B cell (primary cell): ENCODE measurements at regions not wholly inside any gene's neighbourhood (a gene's known extent, or its start where the extent isn't known, plus 50 kb on each side); places are given as distances from the start of the nearest gene placed in this dataset.

Experiments
- EZH2 ChIP-seq: IDR thresholded peaks from 2 replicates; pipeline ENCODE4 v1.6.1; 2012; ENCODE audit warnings: borderline replicate concordance, low read depth, mild to moderate bottlenecking, moderate library complexity, low read length; ENCODE audit not compliant: insufficient read depth, poor library complexity, severe bottlenecking
- TF ChIP-seq, protein P1 (sequence below): fragments of 200-600 bp; IDR thresholded peaks from one replicate; pipeline ENCODE4 v1.8.0; 2022; ENCODE audit warnings: antibody characterized with exemption, mild to moderate bottlenecking

DNA sequence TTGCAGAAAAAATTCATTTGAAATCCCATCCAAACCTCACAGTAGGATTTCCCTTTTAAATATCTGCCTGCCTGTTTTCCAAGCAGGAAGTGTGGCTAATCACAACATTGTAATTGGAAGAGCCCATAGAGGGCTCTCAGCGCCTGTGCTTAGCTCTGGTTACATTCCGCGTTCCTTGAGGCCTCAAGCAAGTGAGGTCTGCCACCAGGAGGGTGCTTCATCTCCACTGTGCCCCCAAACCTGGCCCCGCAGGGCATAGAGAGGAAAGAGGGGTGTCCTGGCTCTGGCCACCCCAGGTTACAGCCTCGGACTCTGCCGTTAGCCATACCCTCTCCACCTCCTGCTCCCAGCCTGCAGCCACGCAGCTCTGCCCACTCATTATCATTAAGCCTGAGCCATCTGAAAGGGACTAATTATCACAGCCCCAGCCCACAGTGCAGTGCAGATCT, 214.8 kb downstream of the SP3 start:
- TF ChIP-seq, protein P1, sequence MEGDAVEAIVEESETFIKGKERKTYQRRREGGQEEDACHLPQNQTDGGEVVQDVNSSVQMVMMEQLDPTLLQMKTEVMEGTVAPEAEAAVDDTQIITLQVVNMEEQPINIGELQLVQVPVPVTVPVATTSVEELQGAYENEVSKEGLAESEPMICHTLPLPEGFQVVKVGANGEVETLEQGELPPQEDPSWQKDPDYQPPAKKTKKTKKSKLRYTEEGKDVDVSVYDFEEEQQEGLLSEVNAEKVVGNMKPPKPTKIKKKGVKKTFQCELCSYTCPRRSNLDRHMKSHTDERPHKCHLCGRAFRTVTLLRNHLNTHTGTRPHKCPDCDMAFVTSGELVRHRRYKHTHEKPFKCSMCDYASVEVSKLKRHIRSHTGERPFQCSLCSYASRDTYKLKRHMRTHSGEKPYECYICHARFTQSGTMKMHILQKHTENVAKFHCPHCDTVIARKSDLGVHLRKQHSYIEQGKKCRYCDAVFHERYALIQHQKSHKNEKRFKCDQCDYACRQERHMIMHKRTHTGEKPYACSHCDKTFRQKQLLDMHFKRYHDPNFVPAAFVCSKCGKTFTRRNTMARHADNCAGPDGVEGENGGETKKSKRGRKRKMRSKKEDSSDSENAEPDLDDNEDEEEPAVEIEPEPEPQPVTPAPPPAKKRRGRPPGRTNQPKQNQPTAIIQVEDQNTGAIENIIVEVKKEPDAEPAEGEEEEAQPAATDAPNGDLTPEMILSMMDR = no peak
- TF ChIP-seq EZH2 = no peak
